Tibial artery (tissue), 4 donors: ENCODE measurements at regions not wholly inside any gene's neighbourhood (a gene's known extent, or its start where the extent isn't known, plus 50 kb on each side); places are given as distances from the start of the nearest gene placed in this dataset.

ENCODE experiments used
- DNase-seq, 2 donors: peaks; one replicate each; pipeline ENCODE4 v3.0.0-alpha.2; 2019
- H3K27ac ChIP-seq, 2 donors: fragments of 200-600 bp; sonication (generic) in 1 of 2; 1 replicate in 1 of 2; 2 replicates in 1 of 2; pipeline ENCODE4 v1.5.1; 2018 to 2019; ENCODE audit warnings: mild to moderate bottlenecking in 1 of 2
- H3K27me3 ChIP-seq, 2 donors: fragments of 200-600 bp; sonication (generic) in 1 of 2; one replicate each; pipeline versions ENCODE4 v1.5.1 to v1.6.0; 2016 to 2019
- H3K36me3 ChIP-seq, 3 donors: fragments of 200-600 bp; sonication (generic) in 2 of 3; one replicate each; pipeline ENCODE4 v1.5.1; 2016 to 2019; ENCODE audit warnings: mild to moderate bottlenecking in 2 of 3
- H3K4me1 ChIP-seq, 4 donors: fragments of 200-600 bp; sonication (generic) in 2 of 4; 1 replicate in 3 of 4; 2 replicates in 1 of 4; pipeline ENCODE4 v1.5.1; 2016 to 2019
- H3K4me3 ChIP-seq, 2 donors: fragments of 200-600 bp; sonication (generic) in 1 of 2; 1 replicate in 1 of 2; 2 replicates in 1 of 2; pipeline ENCODE4 v1.5.1; 2018 to 2019; ENCODE audit warnings: mild to moderate bottlenecking in 2 of 2
- H3K9me3 ChIP-seq, 3 donors: fragments of 200-600 bp; sonication (generic) in 1 of 3; one replicate each; pipeline ENCODE4 v1.5.1; 2016 to 2019
- CTCF ChIP-seq, 2 experiments: fragments of 200-600 bp in 1 of 2; fragments of 450-650 bp in 1 of 2; IDR thresholded peaks; one replicate each; pipeline ENCODE4 v1.5.1; 2017 to 2019; ENCODE audit warnings: antibody characterized with exemption in 2 of 2, mild to moderate bottlenecking in 1 of 2, moderate library complexity in 1 of 2
- intact Hi-C: fragments of 100-400 bp; cut with DNase I; formaldehyde crosslinking; loops from one replicate; pipeline ENCODE4 v1.15.0; 2023; ENCODE audit warnings: low total_unique reads

GRCh38 chr12:93099792-93100191 is 170.7 kb upstream of the EEA1 start:
- H3K36me3 ChIP-seq = no peaks in the 10 kb centered on the region
- no peak overlapping the region for H3K27ac ChIP-seq
- H3K4me1 ChIP-seq = peaks cover 0 to 18% (median 3%) of the 10 kb centered on the region in 4 donors
- TF ChIP-seq CTCF (IDR thresholded peaks at IDR 0.05) = no peak
- intact Hi-C loops = no loop called here
- no peak overlapping the region for H3K4me3 ChIP-seq
- H3K27me3 ChIP-seq = no peaks in the 10 kb centered on the region
- DNase-seq = no peak
- no peaks in the 10 kb centered on the region for H3K9me3 ChIP-seq

GRCh38 chr12:93100610-93101009 is 171.5 kb upstream of the EEA1 start:
- intact Hi-C loops = no loop called here
- H3K4me1 ChIP-seq = peaks cover 0 to 18% (median 3%) of the 10 kb centered on the region in 4 donors
- H3K36me3 ChIP-seq = no peaks in the 10 kb centered on the region
- no peak for TF ChIP-seq CTCF (IDR thresholded peaks at IDR 0.05)
- H3K27me3 ChIP-seq = no peaks in the 10 kb centered on the region
- no peaks in the 10 kb centered on the region for H3K9me3 ChIP-seq
- no peak for DNase-seq
- H3K4me3 ChIP-seq = no peak overlapping the region
- H3K27ac ChIP-seq = no peak overlapping the region

- no peak for DNase-seq
- intact Hi-C loops = no loop called here
- no peak overlapping the region for H3K27ac ChIP-seq
- H3K27me3 ChIP-seq = no peaks in the 10 kb centered on the region
- H3K4me3 ChIP-seq = no peak overlapping the region
- no peaks in the 10 kb centered on the region for H3K9me3 ChIP-seq
- no peaks in the 10 kb centered on the region for H3K36me3 ChIP-seq
- TF ChIP-seq CTCF (IDR thresholded peaks at IDR 0.05) = no peak
- H3K4me1 ChIP-seq = peaks cover 0 to 18% (median 3%) of the 10 kb centered on the region in 4 donors
These were observed 172.3 kb upstream of the EEA1 start for GRCh38 chr12:93101367-93101766.

GRCh38 chr12:93102312-93102711 is 173.2 kb upstream of the EEA1 start:
- Histone ChIP-seq H3K36me3 (no peaks in the 10 kb centered on the region), H3K4me1 (peaks cover 0 to 18% (median 3%) of the 10 kb centered on the region in 4 donors), H3K27ac (no peak overlapping the region), H3K4me3 (no peak overlapping the region), H3K9me3 (no peaks in the 10 kb centered on the region), H3K27me3 (no peaks in the 10 kb centered on the region)
- intact Hi-C loops = no loop called here
- no peak for TF ChIP-seq CTCF (IDR thresholded peaks at IDR 0.05)
- no peak for DNase-seq

GRCh38 chr12:93102744-93103143 is 173.6 kb upstream of the EEA1 start:
- intact Hi-C loops = no loop called here
- Histone ChIP-seq H3K27ac (peak overlapping the region in 1 of 2 donors; percentile 25), H3K4me1 (peaks cover 0 to 18% (median 3%) of the 10 kb centered on the region in 4 donors), H3K27me3 (no peaks in the 10 kb centered on the region), H3K36me3 (no peaks in the 10 kb centered on the region), H3K9me3 (no peaks in the 10 kb centered on the region), H3K4me3 (no peak overlapping the region)
- TF ChIP-seq CTCF (IDR thresholded peaks at IDR 0.05) = no peak
- no peak for DNase-seq

- Histone ChIP-seq H3K27ac (peak overlapping the region in 1 of 2 donors; percentile 25), H3K4me1 (peaks cover 0 to 18% (median 3%) of the 10 kb centered on the region in 4 donors)
- intact Hi-C loops = no loop called here
These were observed 174.1 kb upstream of the EEA1 start for GRCh38 chr12:93103154-93103553.

More at GRCh38 chr12:93103154-93103553, 174.1 kb upstream of the EEA1 start:
- H3K9me3 ChIP-seq = no peaks in the 10 kb centered on the region
- H3K4me3 ChIP-seq = no peak overlapping the region
- DNase-seq = no peak
- no peaks in the 10 kb centered on the region for H3K36me3 ChIP-seq
- no peaks in the 10 kb centered on the region for H3K27me3 ChIP-seq
- TF ChIP-seq CTCF (IDR thresholded peaks at IDR 0.05) = no peak
